Uterus (tissue), 2 donors: ENCODE measurements at regions not wholly inside any gene's neighbourhood (a gene's known extent, or its start where the extent isn't known, plus 50 kb on each side); places are given as distances from the start of the nearest gene placed in this dataset.

Experiments used
- CTCF ChIP-seq, 4 experiments: fragments of 200-600 bp in 2 of 4; fragments of 450-650 bp in 2 of 4; sonication (generic) in 2 of 4; IDR thresholded peaks; one replicate each; pipeline ENCODE4 v1.5.1; 2016 to 2019; ENCODE audit warnings: antibody characterized with exemption in 4 of 4, mild to moderate bottlenecking in 2 of 4, moderate library complexity in 1 of 4
- POLR2A ChIP-seq, 2 donors: fragments of 450-650 bp; IDR thresholded peaks; one replicate each; pipeline ENCODE4 v1.6.1; 2016; ENCODE audit warnings: antibody characterized with exemption in 2 of 2, mild to moderate bottlenecking in 1 of 2, moderate library complexity in 1 of 2

DNA sequence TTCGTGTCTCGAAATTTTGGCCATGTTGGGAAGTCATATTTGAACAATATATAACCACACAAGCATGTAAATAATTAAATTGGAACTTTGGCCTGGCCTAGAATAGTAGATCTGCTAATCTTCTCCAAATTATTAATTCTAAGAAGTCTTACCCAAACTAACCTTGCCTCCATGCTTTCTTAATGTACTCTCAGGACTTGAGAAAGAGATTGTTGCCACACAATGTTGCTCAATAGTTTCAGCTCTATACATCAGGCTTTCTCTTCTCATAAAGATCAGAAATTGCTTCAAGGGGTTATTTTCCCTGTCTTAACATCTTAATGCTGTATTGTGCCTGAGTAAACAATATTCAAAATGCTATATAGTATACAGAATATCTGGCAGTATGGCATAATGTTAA, 202.7 kb upstream of the LRIG1 start:
- no peak for TF ChIP-seq POLR2A (IDR thresholded peaks at IDR 0.05)
- no peak for TF ChIP-seq CTCF (IDR thresholded peaks at IDR 0.05)
